ENCODE measurements at regions not wholly inside any gene's neighbourhood (a gene's known extent, or its start where the extent isn't known, plus 50 kb on each side); places are given as distances from the start of the nearest gene placed in this dataset.
A peak's percentile ranks its signal among the peaks of the same experiment; 100 is the strongest.

DNA sequence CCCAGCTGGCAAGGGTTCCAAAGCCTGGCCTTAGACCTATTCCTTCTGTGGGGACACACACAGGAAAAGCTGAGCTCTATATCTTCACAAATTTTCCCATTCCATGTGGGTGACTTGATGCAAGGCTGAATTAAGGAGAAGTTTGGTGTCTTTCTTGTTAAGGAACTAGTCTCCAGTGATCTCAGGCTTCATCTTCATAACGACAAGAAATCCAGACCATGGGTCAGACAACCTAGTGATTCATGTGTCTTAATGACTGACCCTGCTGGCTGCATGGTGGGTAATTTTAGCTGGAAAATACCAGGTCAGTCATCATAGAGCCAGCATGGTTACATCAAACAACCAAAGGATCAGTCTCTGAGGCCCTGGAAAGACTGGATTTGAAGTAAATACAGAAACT, 112.7 kb upstream of the SLC4A7 start:
- no peaks in the 10 kb centered on the region for H3K27me3 ChIP-seq
- no peaks in the 10 kb centered on the region for H3K36me3 ChIP-seq
- H3K4me3 ChIP-seq: no peak overlapping the region
- no peak for TF ChIP-seq POLR2A (IDR thresholded peaks at IDR 0.05)
- no peak for TF ChIP-seq CTCF (IDR thresholded peaks at IDR 0.05)
- H3K4me1 ChIP-seq: no peaks in the 10 kb centered on the region
- no peaks in the 10 kb centered on the region for H3K9me3 ChIP-seq
- intact Hi-C loops (cut with DNase I; ENCODE audit: low total_unique reads): no loop called here
- peak overlapping the region; percentile 7 to 9 for H3K27ac ChIP-seq
- DNase-seq: no peak

DNA sequence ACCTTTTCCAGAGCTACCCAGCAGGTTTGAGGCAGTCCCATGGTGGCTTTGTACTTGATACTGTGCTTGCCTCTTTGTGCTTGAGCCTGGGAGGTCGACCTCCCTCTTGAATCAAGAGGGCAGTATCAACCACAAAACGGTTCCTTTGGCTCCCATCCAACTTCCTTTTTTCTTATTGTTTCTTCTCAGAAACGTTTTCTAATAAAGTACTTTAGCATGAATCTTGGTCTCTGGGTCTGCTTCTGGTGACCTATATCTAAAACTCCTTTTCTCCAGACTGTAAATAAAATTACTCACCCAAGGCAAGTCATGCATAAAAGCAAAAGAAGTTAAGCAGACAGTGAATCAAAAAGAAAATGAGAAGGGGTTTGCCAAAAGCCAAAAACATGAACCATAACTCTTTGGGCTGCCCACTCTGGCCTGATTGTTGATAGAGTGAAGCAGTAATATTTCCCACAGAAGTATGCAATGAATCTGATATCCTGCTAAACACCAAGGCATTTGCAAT, 112.2 kb upstream of the SLC4A7 start:
- Histone ChIP-seq H3K36me3 (no peaks in the 10 kb centered on the region), H3K27me3 (no peaks in the 10 kb centered on the region), H3K4me3 (no peak overlapping the region), H3K27ac (peak overlapping the region; percentile 7 to 9), H3K4me1 (no peaks in the 10 kb centered on the region), H3K9me3 (no peaks in the 10 kb centered on the region)
- DNase-seq: no peak
- intact Hi-C loops (cut with DNase I; ENCODE audit: low total_unique reads): no loop called here
- TF ChIP-seq POLR2A (IDR thresholded peaks at IDR 0.05) (no peak), CTCF (IDR thresholded peaks at IDR 0.05) (no peak)

DNA sequence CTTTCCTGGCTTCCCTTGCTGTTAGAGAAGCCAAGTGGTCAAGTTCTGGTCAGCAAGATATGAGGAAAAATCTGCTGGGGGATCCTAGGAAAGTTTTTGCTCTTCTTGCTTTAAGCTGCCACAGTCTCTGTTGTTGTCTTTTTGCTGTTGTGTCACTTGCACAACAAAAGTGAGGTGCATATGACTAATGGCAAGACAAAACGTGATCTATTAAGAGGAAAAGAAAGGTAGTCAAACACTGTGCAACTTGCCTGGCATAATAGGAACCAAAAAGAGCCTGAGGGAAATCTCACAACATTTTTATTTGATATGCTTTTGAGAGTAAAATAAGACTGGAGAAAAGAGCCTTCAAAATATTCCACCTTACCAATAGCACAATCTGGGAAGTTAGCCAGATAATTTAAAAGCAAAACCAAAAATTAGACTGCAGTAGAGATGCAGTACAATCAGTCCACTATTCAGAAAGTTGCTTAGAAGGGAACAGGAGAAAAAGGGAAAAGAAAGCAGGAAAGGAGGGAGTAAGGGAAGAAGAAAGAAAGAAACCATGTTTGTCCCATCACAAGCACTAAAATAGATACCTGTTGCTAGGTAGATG, 110.0 kb upstream of the SLC4A7 start:
- intact Hi-C loops (cut with DNase I; ENCODE audit: low total_unique reads): no loop called here
- Histone ChIP-seq H3K27me3 (no peaks in the 10 kb centered on the region), H3K4me1 (peaks cover 0 to 13% of the 10 kb centered on the region in 2 donors), H3K27ac (no peak overlapping the region), H3K4me3 (no peak overlapping the region), H3K36me3 (no peaks in the 10 kb centered on the region), H3K9me3 (no peaks in the 10 kb centered on the region)
- no peak for TF ChIP-seq CTCF (IDR thresholded peaks at IDR 0.05)
- no peak for TF ChIP-seq POLR2A (IDR thresholded peaks at IDR 0.05)
- DNase-seq: no peak

DNA sequence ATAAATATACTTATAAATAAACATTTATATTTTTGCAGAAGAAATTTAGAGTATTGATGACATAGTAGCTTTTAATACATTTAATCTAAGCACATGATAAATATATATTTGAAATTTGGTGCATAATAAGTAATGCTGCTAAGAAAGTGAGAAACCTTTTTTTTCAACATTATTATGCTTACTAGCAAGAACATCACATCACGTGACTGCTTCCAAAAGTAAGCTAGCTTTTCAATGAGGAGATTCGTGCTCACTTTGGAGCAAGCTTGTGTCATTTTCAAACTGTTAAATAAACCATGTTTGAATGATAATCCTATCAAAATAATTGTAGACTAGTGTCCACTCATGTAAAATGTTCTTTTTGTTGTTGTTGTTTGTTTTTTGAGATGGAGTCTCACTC, 109.0 kb upstream of the SLC4A7 start:
- intact Hi-C loops (cut with DNase I; ENCODE audit: low total_unique reads): no loop called here
- peaks cover 0 to 13% of the 10 kb centered on the region in 2 donors for H3K4me1 ChIP-seq
- TF ChIP-seq POLR2A (IDR thresholded peaks at IDR 0.05) (no peak), CTCF (IDR thresholded peaks at IDR 0.05) (no peak)
- no peaks in the 10 kb centered on the region for H3K9me3 ChIP-seq
- no peak for DNase-seq
- H3K27me3 ChIP-seq: no peaks in the 10 kb centered on the region
- no peaks in the 10 kb centered on the region for H3K36me3 ChIP-seq
- H3K4me3 ChIP-seq: no peak overlapping the region
- H3K27ac ChIP-seq: no peak overlapping the region

DNA sequence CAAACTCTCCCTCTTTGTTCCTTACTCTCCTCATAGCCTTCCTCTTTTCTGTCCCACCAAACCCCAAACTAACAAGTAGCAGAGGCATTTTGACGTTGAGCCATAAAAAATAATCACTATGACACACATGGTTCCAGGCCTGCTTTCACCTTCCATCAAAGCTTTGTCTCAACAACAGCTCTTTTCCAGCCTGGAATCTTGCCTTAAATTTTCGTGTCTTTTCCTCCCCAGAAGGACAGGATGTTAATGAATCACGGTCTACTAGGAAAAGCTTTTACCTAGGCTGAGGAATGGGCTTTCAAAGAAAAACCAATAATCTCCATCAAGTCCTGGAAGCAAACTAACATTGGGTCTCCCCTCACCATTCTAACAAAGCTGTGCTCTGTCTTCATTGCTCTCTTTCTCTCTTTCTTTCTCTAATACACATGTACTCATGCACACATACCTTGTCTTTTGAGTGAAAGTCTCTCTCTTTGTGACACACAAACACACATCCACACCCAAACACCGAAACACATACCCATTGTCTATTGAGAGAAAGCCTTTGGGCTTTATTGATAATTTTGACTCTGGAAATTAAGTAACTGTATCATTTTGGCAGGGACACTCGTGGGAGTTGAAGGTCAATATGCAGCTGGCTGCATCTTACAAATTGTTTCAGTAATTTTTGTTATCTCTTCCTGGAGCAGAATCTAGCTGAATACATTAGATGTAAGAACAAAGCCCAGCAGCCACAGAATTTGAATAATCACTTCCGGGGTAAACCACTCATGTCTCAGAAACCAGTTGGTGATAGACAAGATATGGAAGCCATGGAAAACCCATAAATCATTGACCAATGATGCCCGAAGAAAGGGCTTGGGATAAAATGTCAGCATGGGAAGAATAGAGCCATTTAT, 107.4 kb upstream of the SLC4A7 start:
- Histone ChIP-seq H3K4me3 (no peak overlapping the region), H3K27ac (peak overlapping the region; percentile 70 to 78), H3K27me3 (no peaks in the 10 kb centered on the region), H3K4me1 (peaks cover 0 to 13% of the 10 kb centered on the region in 2 donors), H3K9me3 (no peaks in the 10 kb centered on the region), H3K36me3 (no peaks in the 10 kb centered on the region)
- DNase-seq: peak in 1 of 2 donors; percentile 18
- TF ChIP-seq POLR2A (IDR thresholded peaks at IDR 0.05) (no peak), CTCF (IDR thresholded peaks at IDR 0.05) (no peak)
- intact Hi-C loops (cut with DNase I; ENCODE audit: low total_unique reads): no loop called here

All from uterus (tissue), 3 donors.